Adrenal gland (tissue), 5 donors: ENCODE measurements at regions not wholly inside any gene's neighbourhood (a gene's known extent, or its start where the extent isn't known, plus 50 kb on each side); places are given as distances from the start of the nearest gene placed in this dataset.

ENCODE experiments used
- CTCF ChIP-seq, 6 experiments: fragments of 450-650 bp in 4 of 6; fragments of 200-600 bp in 2 of 6; sonication (generic) in 1 of 6; IDR thresholded peaks; 1 replicate in 5 of 6; 2 replicates in 1 of 6; pipeline versions ENCODE4 v1.5.1 to v1.8.0; 2016 to 2021; ENCODE audit warnings: antibody characterized with exemption in 6 of 6, mild to moderate bottlenecking in 2 of 6, moderate library complexity in 1 of 6
- POLR2A ChIP-seq, 2 donors: fragments of 450-650 bp; IDR thresholded peaks; one replicate each; pipeline ENCODE4 v1.6.1; 2017; ENCODE audit warnings: antibody characterized with exemption in 2 of 2, mild to moderate bottlenecking in 2 of 2, moderate library complexity in 1 of 2
- donor health status: DM: no; HTN: no; CAD: no.

- TF ChIP-seq CTCF (IDR thresholded peaks at IDR 0.05) = no peak
- TF ChIP-seq POLR2A (IDR thresholded peaks at IDR 0.05) = no peak
These were observed 143.3 kb upstream of the ANKFN1 start for GRCh38 chr17:56009795-56010651.
